ENCODE measurements at regions not wholly inside any gene's neighbourhood (a gene's known extent, or its start where the extent isn't known, plus 50 kb on each side); places are given as distances from the start of the nearest gene placed in this dataset.

- Mint-ChIP-seq H3K27ac (no peak overlapping the region), H3K27me3 (no peaks in the 10 kb centered on the region), H3K4me3 (ENCODE audit: low read depth) (no peak overlapping the region), H3K9me3 (ENCODE audit: low read depth) (peaks cover 33% of the 10 kb centered on the region), H3K36me3 (ENCODE audit: insufficient read depth) (peaks cover 5% of the 10 kb centered on the region), H3K4me1 (ENCODE audit: low read depth) (peaks cover 3% of the 10 kb centered on the region)
- TF ChIP-seq CTCF (IDR thresholded peaks at IDR 0.05; ENCODE audit: unreplicated experiment) = no peak
- DNase-seq (ENCODE audit: low spot score, unreplicated experiment) = no peak
Observed at GRCh38 chr6:151716526-151716932, 91.0 kb upstream of the ESR1 start.

- TF ChIP-seq CTCF (IDR thresholded peaks at IDR 0.05; ENCODE audit: unreplicated experiment) = no peak
- H3K36me3 Mint-ChIP-seq (ENCODE audit: insufficient read depth) = peaks cover 3% of the 10 kb centered on the region
- H3K4me3 Mint-ChIP-seq (ENCODE audit: low read depth) = no peak overlapping the region
- H3K4me1 Mint-ChIP-seq (ENCODE audit: low read depth) = peaks cover 13% of the 10 kb centered on the region
- no peak overlapping the region for H3K27ac Mint-ChIP-seq
- no peaks in the 10 kb centered on the region for H3K27me3 Mint-ChIP-seq
- H3K9me3 Mint-ChIP-seq (ENCODE audit: low read depth) = peaks cover 15% of the 10 kb centered on the region
- DNase-seq (ENCODE audit: low spot score, unreplicated experiment) = no peak
Observed at GRCh38 chr6:151719070-151719469, 88.4 kb upstream of the ESR1 start.

- no peak for DNase-seq (ENCODE audit: low spot score, unreplicated experiment)
- TF ChIP-seq CTCF (IDR thresholded peaks at IDR 0.05; ENCODE audit: unreplicated experiment) = no peak
- H3K36me3 Mint-ChIP-seq (ENCODE audit: insufficient read depth) = no peaks in the 10 kb centered on the region
- peaks cover 3% of the 10 kb centered on the region for H3K9me3 Mint-ChIP-seq (ENCODE audit: low read depth)
- peaks cover 12% of the 10 kb centered on the region for H3K4me1 Mint-ChIP-seq (ENCODE audit: low read depth)
- H3K27ac Mint-ChIP-seq = no peak overlapping the region
- no peaks in the 10 kb centered on the region for H3K27me3 Mint-ChIP-seq
- no peak overlapping the region for H3K4me3 Mint-ChIP-seq (ENCODE audit: low read depth)
Observed at GRCh38 chr6:151721146-151721545, 86.3 kb upstream of the ESR1 start.

GRCh38 chr6:151721671-151722070 lies 85.8 kb upstream of the ESR1 start:
- peaks cover 3% of the 10 kb centered on the region for H3K9me3 Mint-ChIP-seq (ENCODE audit: low read depth)
- DNase-seq (ENCODE audit: low spot score, unreplicated experiment) = no peak
- no peaks in the 10 kb centered on the region for H3K36me3 Mint-ChIP-seq (ENCODE audit: insufficient read depth)
- peaks cover 10% of the 10 kb centered on the region for H3K4me1 Mint-ChIP-seq (ENCODE audit: low read depth)
- no peaks in the 10 kb centered on the region for H3K27me3 Mint-ChIP-seq
- TF ChIP-seq CTCF (IDR thresholded peaks at IDR 0.05; ENCODE audit: unreplicated experiment) = no peak
- no peak overlapping the region for H3K4me3 Mint-ChIP-seq (ENCODE audit: low read depth)
- no peak overlapping the region for H3K27ac Mint-ChIP-seq

GRCh38 chr6:151722342-151722741 lies 85.1 kb upstream of the ESR1 start:
- no peaks in the 10 kb centered on the region for H3K27me3 Mint-ChIP-seq
- DNase-seq (ENCODE audit: low spot score, unreplicated experiment) = no peak
- H3K4me3 Mint-ChIP-seq (ENCODE audit: low read depth) = no peak overlapping the region
- TF ChIP-seq CTCF (IDR thresholded peaks at IDR 0.05; ENCODE audit: unreplicated experiment) = no peak
- peaks cover 10% of the 10 kb centered on the region for H3K4me1 Mint-ChIP-seq (ENCODE audit: low read depth)
- H3K36me3 Mint-ChIP-seq (ENCODE audit: insufficient read depth) = no peaks in the 10 kb centered on the region
- no peak overlapping the region for H3K27ac Mint-ChIP-seq
- peaks cover 3% of the 10 kb centered on the region for H3K9me3 Mint-ChIP-seq (ENCODE audit: low read depth)
